MM.1S (cell line): ENCODE measurements at regions not wholly inside any gene's neighbourhood (a gene's known extent, or its start where the extent isn't known, plus 50 kb on each side); places are given as distances from the start of the nearest gene placed in this dataset.

ENCODE experiments used
- DNase-seq: peaks from one replicate; pipeline ENCODE4 v3.0.0-alpha.2; 2015
- H2AFZ ChIP-seq: fragments of 300-600 bp; sonication (generic); 2 replicates; pipeline ENCODE4 v1.6.0; 2016; ENCODE audit warnings: antibody characterized with exemption, low read length
- H3F3A ChIP-seq: fragments of 300-600 bp; sonication (generic); 2 replicates; pipeline ENCODE4 v1.6.1; 2016; ENCODE audit warnings: mild to moderate bottlenecking, antibody characterized with exemption, low read length, moderate library complexity, mixed read lengths; ENCODE audit not compliant: insufficient read depth
- H3K27ac ChIP-seq: fragments of 300-600 bp; sonication (generic); 2 replicates; pipeline ENCODE4 v1.5.1; 2016; ENCODE audit warnings: mild to moderate bottlenecking, low read length
- H3K27me3 ChIP-seq: fragments of 300-600 bp; sonication (generic); replicated peaks from 2 replicates; pipeline ENCODE4 v1.6.0; 2016; ENCODE audit warnings: low read length; ENCODE audit not compliant: insufficient read depth
- H3K36me3 ChIP-seq: fragments of 300-600 bp; sonication (generic); replicated peaks from 2 replicates; pipeline ENCODE4 v1.6.1; 2016; ENCODE audit warnings: mild to moderate bottlenecking, low read length, mixed read lengths; ENCODE audit not compliant: insufficient read depth
- H3K4me1 ChIP-seq: fragments of 300-600 bp; sonication (generic); 2 replicates; pipeline ENCODE4 v1.6.1; 2016; ENCODE audit warnings: low read length, mixed read lengths
- H3K4me2 ChIP-seq: fragments of 300-600 bp; sonication (generic); 2 replicates; pipeline ENCODE4 v1.6.0; 2016; ENCODE audit warnings: low read depth, low read length
- H3K4me3 ChIP-seq: fragments of 300-600 bp; sonication (generic); 2 replicates; pipeline ENCODE4 v1.5.1; 2016; ENCODE audit warnings: low read length, mixed read lengths
- H3K79me2 ChIP-seq: fragments of 300-600 bp; sonication (generic); 2 replicates; pipeline ENCODE4 v1.6.1; 2016; ENCODE audit warnings: mixed run types, low read length, mixed read lengths
- H3K9ac ChIP-seq: fragments of 300-600 bp; sonication (generic); 2 replicates; pipeline ENCODE4 v1.6.1; 2016; ENCODE audit warnings: low read length, mixed read lengths
- H3K9me2 ChIP-seq: fragments of 300-600 bp; sonication (generic); replicated peaks from 2 replicates; pipeline ENCODE4 v1.6.1; 2016; ENCODE audit warnings: mild to moderate bottlenecking, low read length, mixed read lengths; ENCODE audit not compliant: insufficient read depth
- H3K9me3 ChIP-seq: fragments of 300-600 bp; sonication (generic); replicated peaks from 2 replicates; pipeline ENCODE4 v1.6.1; 2016; ENCODE audit warnings: mild to moderate bottlenecking, low read length, mixed read lengths; ENCODE audit not compliant: insufficient read depth
- H4K20me1 ChIP-seq: fragments of 300-600 bp; sonication (generic); 2 replicates; pipeline ENCODE4 v1.6.1; 2016; ENCODE audit warnings: mild to moderate bottlenecking, low read length, moderate library complexity, mixed read lengths; ENCODE audit not compliant: insufficient read depth
- EZH2 ChIP-seq: fragments of 300-600 bp; sonication (generic); optimal IDR thresholded peaks from 2 replicates; pipeline ENCODE3; 2017; ENCODE audit warnings: low read depth, mild to moderate bottlenecking, antibody characterized with exemption, low read length, mixed read lengths
- EZH2phosphoT487 ChIP-seq: fragments of 300-600 bp; sonication (generic); IDR thresholded peaks from 2 replicates; pipeline ENCODE4 v1.6.1; 2018; ENCODE audit warnings: antibody characterized with exemption, low read length
- TF ChIP-seq, protein P1 (sequence below): fragments of 300-600 bp; sonication (generic); IDR thresholded peaks from 2 replicates; pipeline ENCODE4 v1.5.1; 2016; ENCODE audit warnings: antibody characterized with exemption, low read length, mixed read lengths

DNA sequence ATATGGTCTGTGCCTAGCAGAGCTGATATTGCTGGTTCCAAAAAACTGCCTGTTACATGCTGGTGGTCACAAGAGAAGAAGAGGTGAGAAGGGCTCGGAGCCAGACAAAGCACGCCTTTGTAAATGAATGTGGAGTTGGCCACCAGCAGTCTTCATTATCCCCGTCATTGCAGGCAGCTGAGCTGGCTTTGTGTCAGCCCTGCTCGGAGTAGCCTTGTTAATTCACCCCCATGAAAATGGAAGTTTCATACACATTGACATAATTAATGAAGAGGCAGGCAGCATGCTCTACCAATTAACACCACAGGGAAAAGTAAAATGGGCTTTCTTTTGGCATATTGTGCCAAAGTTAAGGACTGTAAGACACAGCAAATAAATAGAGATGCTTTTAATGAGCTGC lies 113.7 kb upstream of the RBFOX1 start:
- H3K4me3 ChIP-seq, result no peak overlapping the region
- no peaks in the 10 kb centered on the region for H3K9me2 ChIP-seq
- H3K27ac ChIP-seq, result no peak overlapping the region
- no peak overlapping the region for H3K4me2 ChIP-seq
- H3K4me1 ChIP-seq, result no peaks in the 10 kb centered on the region
- H3K9me3 ChIP-seq, result no peaks in the 10 kb centered on the region
- H4K20me1 ChIP-seq, result no peaks in the 10 kb centered on the region
- H3K9ac ChIP-seq, result no peak overlapping the region
- H3K27me3 ChIP-seq, result no peaks in the 10 kb centered on the region
- H3K79me2 ChIP-seq, result no peaks in the 10 kb centered on the region
- TF ChIP-seq EZH2 (no peak), EZH2phosphoT487 (no peak)
- TF ChIP-seq, protein P1, sequence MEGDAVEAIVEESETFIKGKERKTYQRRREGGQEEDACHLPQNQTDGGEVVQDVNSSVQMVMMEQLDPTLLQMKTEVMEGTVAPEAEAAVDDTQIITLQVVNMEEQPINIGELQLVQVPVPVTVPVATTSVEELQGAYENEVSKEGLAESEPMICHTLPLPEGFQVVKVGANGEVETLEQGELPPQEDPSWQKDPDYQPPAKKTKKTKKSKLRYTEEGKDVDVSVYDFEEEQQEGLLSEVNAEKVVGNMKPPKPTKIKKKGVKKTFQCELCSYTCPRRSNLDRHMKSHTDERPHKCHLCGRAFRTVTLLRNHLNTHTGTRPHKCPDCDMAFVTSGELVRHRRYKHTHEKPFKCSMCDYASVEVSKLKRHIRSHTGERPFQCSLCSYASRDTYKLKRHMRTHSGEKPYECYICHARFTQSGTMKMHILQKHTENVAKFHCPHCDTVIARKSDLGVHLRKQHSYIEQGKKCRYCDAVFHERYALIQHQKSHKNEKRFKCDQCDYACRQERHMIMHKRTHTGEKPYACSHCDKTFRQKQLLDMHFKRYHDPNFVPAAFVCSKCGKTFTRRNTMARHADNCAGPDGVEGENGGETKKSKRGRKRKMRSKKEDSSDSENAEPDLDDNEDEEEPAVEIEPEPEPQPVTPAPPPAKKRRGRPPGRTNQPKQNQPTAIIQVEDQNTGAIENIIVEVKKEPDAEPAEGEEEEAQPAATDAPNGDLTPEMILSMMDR, result no peak
- H3F3A ChIP-seq, result no peaks in the 10 kb centered on the region
- no peaks in the 10 kb centered on the region for H3K36me3 ChIP-seq
- no peak for DNase-seq
- no peak overlapping the region for H2AFZ ChIP-seq

DNA sequence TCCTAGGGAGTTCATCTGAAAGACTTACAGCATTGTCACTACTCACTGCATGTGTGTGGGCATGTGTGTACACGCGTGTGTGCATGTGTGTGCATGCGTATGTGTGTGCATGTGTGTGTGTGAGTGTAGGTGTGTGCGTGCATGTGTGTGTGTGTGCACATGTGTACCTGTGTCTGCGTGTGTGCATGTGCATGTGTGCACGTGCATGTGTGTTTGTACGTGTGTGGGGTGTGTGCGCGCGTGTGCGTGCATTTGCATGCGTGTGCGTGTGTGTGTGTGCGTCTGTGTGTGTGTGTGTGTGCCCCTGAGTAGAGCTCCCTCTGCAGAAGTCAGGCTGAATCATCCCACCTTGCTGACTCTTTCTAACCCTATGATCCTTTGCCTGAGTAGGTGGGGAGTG lies 114.8 kb upstream of the RBFOX1 start:
- no peak for DNase-seq
- no peaks in the 10 kb centered on the region for H3K9me2 ChIP-seq
- H3K79me2 ChIP-seq, result no peaks in the 10 kb centered on the region
- TF ChIP-seq EZH2, result no peak
- no peaks in the 10 kb centered on the region for H3K36me3 ChIP-seq
- no peak overlapping the region for H3K4me2 ChIP-seq
- H3F3A ChIP-seq, result no peaks in the 10 kb centered on the region
- H3K9me3 ChIP-seq, result no peaks in the 10 kb centered on the region
- H3K4me1 ChIP-seq, result no peaks in the 10 kb centered on the region
- no peaks in the 10 kb centered on the region for H4K20me1 ChIP-seq
- H3K9ac ChIP-seq, result no peak overlapping the region
- no peak overlapping the region for H3K4me3 ChIP-seq
- no peak overlapping the region for H3K27ac ChIP-seq
- no peaks in the 10 kb centered on the region for H3K27me3 ChIP-seq
- H2AFZ ChIP-seq, result no peak overlapping the region

DNA sequence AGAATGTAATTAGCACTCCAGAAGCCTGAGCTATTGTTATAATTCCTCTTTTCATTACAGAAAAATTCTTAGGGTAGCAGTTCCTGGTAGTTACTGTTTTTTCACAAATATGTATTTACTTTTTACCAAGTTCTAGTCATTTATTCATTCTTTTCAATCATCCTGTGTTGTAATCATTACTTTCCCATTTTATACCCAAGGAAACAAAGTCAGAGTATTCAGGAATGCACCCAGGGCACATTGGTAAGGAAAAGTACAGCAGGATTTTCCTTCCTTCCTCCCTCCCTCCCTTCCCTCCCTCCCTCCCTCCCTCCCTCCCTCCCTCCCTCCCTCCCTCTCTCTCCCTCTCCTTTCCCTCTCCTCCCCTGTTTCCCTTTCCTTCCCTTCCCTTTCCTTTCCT lies 115.9 kb upstream of the RBFOX1 start:
- Histone ChIP-seq H3K4me1 (no peaks in the 10 kb centered on the region), H3F3A (no peaks in the 10 kb centered on the region), H3K9me3 (no peaks in the 10 kb centered on the region), H4K20me1 (no peaks in the 10 kb centered on the region), H3K9ac (no peak overlapping the region), H3K4me2 (no peak overlapping the region), H3K27me3 (no peaks in the 10 kb centered on the region), H3K4me3 (no peak overlapping the region), H3K36me3 (no peaks in the 10 kb centered on the region), H3K79me2 (no peaks in the 10 kb centered on the region), H3K9me2 (no peaks in the 10 kb centered on the region), H3K27ac (no peak overlapping the region), H2AFZ (no peak overlapping the region)
- DNase-seq, result no peak
- TF ChIP-seq, protein P1, result no peak
- no peak for TF ChIP-seq EZH2
- no peak for TF ChIP-seq EZH2phosphoT487

DNA sequence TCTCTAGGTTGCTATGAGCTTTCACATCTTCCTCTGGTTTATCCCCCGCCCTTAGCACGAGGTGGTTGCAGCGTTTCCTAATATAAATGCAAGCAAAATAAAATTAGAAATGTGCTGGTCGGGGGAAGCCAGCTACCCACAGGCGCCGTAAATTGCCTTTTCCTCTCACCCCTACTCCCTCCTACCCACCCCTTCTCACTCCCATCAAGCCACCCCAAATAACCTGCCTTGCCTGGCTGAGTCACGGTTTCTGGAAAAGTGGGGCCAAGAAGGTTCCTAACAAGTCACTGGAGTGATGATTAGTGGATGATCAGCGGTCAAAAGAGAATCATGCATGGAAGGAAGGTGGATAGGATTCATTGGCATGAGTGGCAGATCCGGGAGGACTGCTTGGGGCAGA lies 120.9 kb upstream of the RBFOX1 start:
- Histone ChIP-seq H3K9me2 (no peaks in the 10 kb centered on the region), H3K4me1 (no peaks in the 10 kb centered on the region), H3K79me2 (no peaks in the 10 kb centered on the region), H3K4me2 (no peak overlapping the region), H3F3A (no peaks in the 10 kb centered on the region), H3K27ac (no peak overlapping the region), H3K4me3 (no peak overlapping the region), H3K9ac (no peak overlapping the region), H4K20me1 (no peaks in the 10 kb centered on the region), H2AFZ (no peak overlapping the region), H3K36me3 (no peaks in the 10 kb centered on the region), H3K27me3 (no peaks in the 10 kb centered on the region), H3K9me3 (no peaks in the 10 kb centered on the region)
- TF ChIP-seq EZH2 (no peak), EZH2phosphoT487 (no peak)
- TF ChIP-seq, protein P1, result no peak
- DNase-seq, result no peak
